Mucosa of rectum (tissue), 2 donors: ENCODE measurements at regions not wholly inside any gene's neighbourhood (a gene's known extent, or its start where the extent isn't known, plus 50 kb on each side); places are given as distances from the start of the nearest gene placed in this dataset.

Source experiments
- H3K27ac ChIP-seq, 2 donors: one replicate each; pipeline ENCODE4 v1.7.0; 2013; ENCODE audit warnings: inconsistent platforms in 2 of 2, low read depth in 2 of 2, low read length in 2 of 2
- H3K27me3 ChIP-seq, 2 donors: one replicate each; pipeline ENCODE4 v1.7.0; 2013; ENCODE audit warnings: low read length in 2 of 2; ENCODE audit not compliant: control insufficient read depth in 2 of 2, insufficient read depth in 2 of 2
- H3K36me3 ChIP-seq, 2 donors: one replicate each; pipeline ENCODE4 v1.7.0; 2013; ENCODE audit warnings: low read length in 2 of 2; ENCODE audit not compliant: control insufficient read depth in 2 of 2, insufficient read depth in 2 of 2
- H3K4me1 ChIP-seq, 2 donors: one replicate each; pipeline ENCODE4 v1.7.0; 2013; ENCODE audit warnings: low read length in 2 of 2, mild to moderate bottlenecking in 1 of 2; ENCODE audit not compliant: control insufficient read depth in 2 of 2, insufficient read depth in 2 of 2
- H3K4me3 ChIP-seq, 2 donors: one replicate each; pipeline ENCODE4 v1.7.0; 2013; ENCODE audit warnings: low read length in 2 of 2
- H3K9ac ChIP-seq, 2 donors: one replicate each; pipeline ENCODE4 v1.7.0; 2013; ENCODE audit warnings: low read length in 2 of 2, low read depth in 1 of 2, mild to moderate bottlenecking in 1 of 2
- H3K9me3 ChIP-seq, 2 donors: one replicate each; pipeline ENCODE4 v1.7.0; 2013; ENCODE audit warnings: low read length in 2 of 2; ENCODE audit not compliant: control insufficient read depth in 2 of 2
- donor health status: healthy.
- donor health status: Normal muscosa, but diverticular disease.

GRCh38 chr1:191693797-191694196 lies 464.5 kb upstream of the RGS18 start:
- Histone ChIP-seq H3K4me3 (no peak overlapping the region), H3K4me1 (no peaks in the 10 kb centered on the region), H3K36me3 (no peaks in the 10 kb centered on the region), H3K27ac (no peak overlapping the region), H3K9me3 (no peaks in the 10 kb centered on the region), H3K9ac (no peak overlapping the region), H3K27me3 (no peaks in the 10 kb centered on the region)

- Histone ChIP-seq H3K27me3 (no peaks in the 10 kb centered on the region), H3K36me3 (no peaks in the 10 kb centered on the region), H3K9ac (no peak overlapping the region), H3K9me3 (no peaks in the 10 kb centered on the region), H3K4me1 (no peaks in the 10 kb centered on the region), H3K27ac (no peak overlapping the region), H3K4me3 (no peak overlapping the region)
Measured at GRCh38 chr1:191695865-191696264, 462.4 kb upstream of the RGS18 start.

- Histone ChIP-seq H3K36me3 (no peaks in the 10 kb centered on the region), H3K4me3 (no peak overlapping the region), H3K27ac (no peak overlapping the region), H3K9ac (no peak overlapping the region), H3K9me3 (no peaks in the 10 kb centered on the region), H3K4me1 (no peaks in the 10 kb centered on the region), H3K27me3 (no peaks in the 10 kb centered on the region)
Measured at GRCh38 chr1:191696354-191696753, 461.9 kb upstream of the RGS18 start.

GRCh38 chr1:191697556-191697955 lies 460.7 kb upstream of the RGS18 start:
- Histone ChIP-seq H3K4me3 (no peak overlapping the region), H3K9ac (no peak overlapping the region), H3K36me3 (no peaks in the 10 kb centered on the region), H3K27ac (no peak overlapping the region), H3K9me3 (no peaks in the 10 kb centered on the region), H3K27me3 (no peaks in the 10 kb centered on the region), H3K4me1 (no peaks in the 10 kb centered on the region)

GRCh38 chr1:191698246-191698645 lies 460.0 kb upstream of the RGS18 start:
- no peak overlapping the region for H3K27ac ChIP-seq
- no peaks in the 10 kb centered on the region for H3K9me3 ChIP-seq
- H3K4me3 ChIP-seq = no peak overlapping the region
- H3K4me1 ChIP-seq = no peaks in the 10 kb centered on the region
- H3K9ac ChIP-seq = no peak overlapping the region
- H3K36me3 ChIP-seq = no peaks in the 10 kb centered on the region
- no peaks in the 10 kb centered on the region for H3K27me3 ChIP-seq

- Histone ChIP-seq H3K4me3 (no peak overlapping the region), H3K27me3 (no peaks in the 10 kb centered on the region), H3K27ac (no peak overlapping the region), H3K9me3 (no peaks in the 10 kb centered on the region), H3K9ac (no peak overlapping the region), H3K36me3 (no peaks in the 10 kb centered on the region), H3K4me1 (no peaks in the 10 kb centered on the region)
Measured at GRCh38 chr1:191699343-191699742, 458.9 kb upstream of the RGS18 start.

GRCh38 chr1:191700922-191701321 lies 457.3 kb upstream of the RGS18 start:
- H3K4me3 ChIP-seq = no peak overlapping the region
- H3K27ac ChIP-seq = no peak overlapping the region
- no peak overlapping the region for H3K9ac ChIP-seq
- no peaks in the 10 kb centered on the region for H3K27me3 ChIP-seq
- H3K9me3 ChIP-seq = no peaks in the 10 kb centered on the region
- H3K36me3 ChIP-seq = no peaks in the 10 kb centered on the region
- no peaks in the 10 kb centered on the region for H3K4me1 ChIP-seq

GRCh38 chr1:191702124-191702523 lies 456.1 kb upstream of the RGS18 start:
- no peak overlapping the region for H3K27ac ChIP-seq
- H3K9ac ChIP-seq = no peak overlapping the region
- H3K27me3 ChIP-seq = no peaks in the 10 kb centered on the region

GRCh38 chr1:191707288-191707687 lies 451.0 kb upstream of the RGS18 start:
- H3K9me3 ChIP-seq = no peaks in the 10 kb centered on the region
- H3K27ac ChIP-seq = no peak overlapping the region
- no peak overlapping the region for H3K4me3 ChIP-seq
- H3K27me3 ChIP-seq = no peaks in the 10 kb centered on the region
- no peaks in the 10 kb centered on the region for H3K4me1 ChIP-seq
- H3K36me3 ChIP-seq = no peaks in the 10 kb centered on the region
- no peak overlapping the region for H3K9ac ChIP-seq

More at GRCh38 chr1:191702124-191702523, 456.1 kb upstream of the RGS18 start:
- H3K4me1 ChIP-seq = no peaks in the 10 kb centered on the region
- H3K36me3 ChIP-seq = no peaks in the 10 kb centered on the region
- H3K9me3 ChIP-seq = no peaks in the 10 kb centered on the region
- H3K4me3 ChIP-seq = no peak overlapping the region

- Histone ChIP-seq H3K9ac (no peak overlapping the region), H3K9me3 (no peaks in the 10 kb centered on the region), H3K4me3 (no peak overlapping the region), H3K27me3 (no peaks in the 10 kb centered on the region), H3K27ac (no peak overlapping the region), H3K4me1 (no peaks in the 10 kb centered on the region), H3K36me3 (no peaks in the 10 kb centered on the region)
Measured at GRCh38 chr1:191709215-191709614, 449.0 kb upstream of the RGS18 start.

- H3K36me3 ChIP-seq = no peaks in the 10 kb centered on the region
- no peaks in the 10 kb centered on the region for H3K27me3 ChIP-seq
- H3K4me1 ChIP-seq = no peaks in the 10 kb centered on the region
- H3K9ac ChIP-seq = no peak overlapping the region
- H3K27ac ChIP-seq = no peak overlapping the region
- no peaks in the 10 kb centered on the region for H3K9me3 ChIP-seq
- H3K4me3 ChIP-seq = no peak overlapping the region
Measured at GRCh38 chr1:191711961-191712360, 446.3 kb upstream of the RGS18 start.
